Caco-2 (cell line): ENCODE measurements at regions not wholly inside any gene's neighbourhood (a gene's known extent, or its start where the extent isn't known, plus 50 kb on each side); places are given as distances from the start of the nearest gene placed in this dataset.

Experiments used
- BruUV-seq: library from RNA; stranded (reverse); fragments of 400-500 nt; replicated peaks from 2 replicates; lab custom pipeline; 2021; lab: Mats Ljungman, UMichigan
- CTCF ChIA-PET: fragments of 300-600 bp; sonication (Branson Sonifier 250); formaldehyde crosslinking; loops from one replicate; lab custom pipeline; 2022; ENCODE audit warnings: antibody characterized with exemption; lab: Charles Lee
- POLR2A ChIA-PET: fragments of 300-600 bp; sonication (Branson Sonifier 250); formaldehyde crosslinking; loops from one replicate; lab custom pipeline; 2022; ENCODE audit warnings: antibody characterized with exemption; lab: Charles Lee
- DNase-seq, 2 experiments: peaks; one replicate each; pipeline versions ENCODE4 v3.0.0 to v3.0.0-alpha.2; 2020 to 2022
- H3K27me3 ChIP-seq: replicated peaks from 2 replicates; pipeline ENCODE4 v1.6.0; 2011; ENCODE audit warnings: low read length; ENCODE audit not compliant: control insufficient read depth, insufficient read depth
- H3K36me3 ChIP-seq: 2 replicates; pipeline ENCODE4 v1.5.1; 2011; ENCODE audit warnings: low read length; ENCODE audit not compliant: control insufficient read depth, insufficient read depth
- H3K4me1 ChIP-seq: fragments of 250-450 bp; sonication (Bioruptor Pico); 2 replicates; pipeline ENCODE4 v1.5.1; 2020; ENCODE audit warnings: mild to moderate bottlenecking
- H3K4me3 ChIP-seq: 2 replicates; pipeline ENCODE4 v1.5.1; 2011; ENCODE audit warnings: low read depth, mild to moderate bottlenecking, control low read depth, low read length
- H3K9me3 ChIP-seq: fragments of 250-450 bp; sonication (Bioruptor Pico); 2 replicates; pipeline ENCODE4 v1.5.1; 2020; ENCODE audit warnings: mild to moderate bottlenecking, moderate library complexity
- H3K27ac Mint-ChIP-seq: one replicate; pipeline ENCODE4 v1.8.0; 2022; ENCODE audit warnings: mixed read lengths; ENCODE audit not compliant: unreplicated experiment
- H3K27me3 Mint-ChIP-seq: one replicate; pipeline ENCODE4 v1.8.0; 2022; ENCODE audit warnings: mixed read lengths; ENCODE audit not compliant: insufficient read depth, unreplicated experiment
- H3K36me3 Mint-ChIP-seq: one replicate; pipeline ENCODE4 v1.8.0; 2022; ENCODE audit warnings: mild to moderate bottlenecking, mixed read lengths; ENCODE audit not compliant: insufficient read depth, unreplicated experiment
- H3K4me1 Mint-ChIP-seq: one replicate; pipeline ENCODE4 v1.8.0; 2022; ENCODE audit warnings: low read depth, mixed read lengths; ENCODE audit not compliant: unreplicated experiment
- H3K4me3 Mint-ChIP-seq: one replicate; pipeline ENCODE4 v1.8.0; 2022; ENCODE audit warnings: mild to moderate bottlenecking, moderate library complexity, mixed read lengths; ENCODE audit not compliant: unreplicated experiment
- H3K9me3 Mint-ChIP-seq: one replicate; pipeline ENCODE4 v1.8.0; 2022; ENCODE audit warnings: mixed read lengths; ENCODE audit not compliant: unreplicated experiment
- intact Hi-C: fragments of 100-400 bp; cut with micrococcal nuclease; formaldehyde crosslinking; loops from one replicate; pipeline ENCODE4 v1.10.0; 2022; ENCODE audit not compliant: unreplicated experiment
- TF ChIP-seq, protein P1 (sequence below), 2 experiments: fragments of 200-600 bp in 1 of 2; IDR thresholded peaks; 1 replicate in 1 of 2; 2 replicates in 1 of 2; pipeline versions ENCODE4 v1.5.1 to v1.8.0; 2011 to 2022; ENCODE audit warnings: antibody characterized with exemption in 1 of 2, control low read depth in 1 of 2, inconsistent platforms in 1 of 2, low read depth in 1 of 2, low read length in 1 of 2, mild to moderate bottlenecking in 1 of 2, moderate library complexity in 1 of 2; ENCODE audit not compliant: insufficient read depth in 1 of 2, severe bottlenecking in 1 of 2, unreplicated experiment in 1 of 2

DNA sequence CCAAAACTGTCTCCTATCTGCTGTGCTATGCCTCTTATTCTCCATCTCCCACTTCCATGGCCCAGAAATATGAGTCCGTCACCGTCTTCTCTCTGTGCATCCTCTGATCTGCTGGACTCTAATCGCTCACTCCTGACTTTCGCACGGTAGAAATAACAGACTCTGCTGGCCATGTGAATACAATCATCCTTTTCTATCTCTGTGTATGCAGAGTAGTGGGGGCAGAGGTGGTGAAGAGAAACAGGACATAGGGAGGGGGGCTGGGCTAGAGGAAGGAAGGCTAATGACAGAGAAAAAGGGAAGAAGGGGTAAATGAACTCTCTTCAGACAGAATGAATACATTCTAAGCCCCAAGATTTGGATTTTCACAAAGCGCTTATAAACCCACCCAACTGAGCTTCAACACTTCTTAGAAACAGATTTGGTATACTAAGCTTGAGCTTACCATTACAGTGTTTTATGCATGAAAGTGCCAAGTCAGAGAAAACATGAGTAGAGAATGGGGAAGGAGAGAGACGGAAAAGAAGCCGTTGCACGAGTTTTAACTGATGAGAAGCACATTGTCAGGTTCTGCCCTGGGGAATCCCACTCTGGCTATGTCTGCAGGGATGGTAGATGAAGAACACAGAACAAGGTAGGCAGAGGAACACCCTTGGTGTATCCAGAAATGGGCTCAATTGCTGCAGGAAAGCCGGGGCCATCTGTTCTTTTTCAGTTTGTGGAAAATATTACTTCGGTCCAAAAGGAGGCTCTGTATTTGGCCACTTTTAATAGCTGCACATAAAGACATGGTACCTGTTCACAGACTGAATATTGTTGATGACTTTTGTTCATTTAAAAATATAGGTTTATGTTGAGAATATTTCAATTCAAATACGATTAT is 324.7 kb downstream of the ETS1 start:
- no peak overlapping the region for H3K4me3 Mint-ChIP-seq
- H3K4me3 ChIP-seq: no peak overlapping the region
- no peaks in the 10 kb centered on the region for H3K27me3 ChIP-seq
- no peaks in the 10 kb centered on the region for H3K4me1 ChIP-seq
- H3K36me3 Mint-ChIP-seq: no peaks in the 10 kb centered on the region
- H3K4me1 Mint-ChIP-seq: no peaks in the 10 kb centered on the region
- no peak for DNase-seq
- no peaks in the 10 kb centered on the region for H3K36me3 ChIP-seq
- no peak overlapping the region for H3K27ac Mint-ChIP-seq
- no peaks in the 10 kb centered on the region for H3K9me3 Mint-ChIP-seq
- H3K27me3 Mint-ChIP-seq: peaks cover 14% of the 10 kb centered on the region
- intact Hi-C loops: no loop called here
- H3K9me3 ChIP-seq: no peaks in the 10 kb centered on the region
- CTCF ChIA-PET: no interaction called here
- no TSS peak for BruUV-seq
- TF ChIP-seq, protein P1, sequence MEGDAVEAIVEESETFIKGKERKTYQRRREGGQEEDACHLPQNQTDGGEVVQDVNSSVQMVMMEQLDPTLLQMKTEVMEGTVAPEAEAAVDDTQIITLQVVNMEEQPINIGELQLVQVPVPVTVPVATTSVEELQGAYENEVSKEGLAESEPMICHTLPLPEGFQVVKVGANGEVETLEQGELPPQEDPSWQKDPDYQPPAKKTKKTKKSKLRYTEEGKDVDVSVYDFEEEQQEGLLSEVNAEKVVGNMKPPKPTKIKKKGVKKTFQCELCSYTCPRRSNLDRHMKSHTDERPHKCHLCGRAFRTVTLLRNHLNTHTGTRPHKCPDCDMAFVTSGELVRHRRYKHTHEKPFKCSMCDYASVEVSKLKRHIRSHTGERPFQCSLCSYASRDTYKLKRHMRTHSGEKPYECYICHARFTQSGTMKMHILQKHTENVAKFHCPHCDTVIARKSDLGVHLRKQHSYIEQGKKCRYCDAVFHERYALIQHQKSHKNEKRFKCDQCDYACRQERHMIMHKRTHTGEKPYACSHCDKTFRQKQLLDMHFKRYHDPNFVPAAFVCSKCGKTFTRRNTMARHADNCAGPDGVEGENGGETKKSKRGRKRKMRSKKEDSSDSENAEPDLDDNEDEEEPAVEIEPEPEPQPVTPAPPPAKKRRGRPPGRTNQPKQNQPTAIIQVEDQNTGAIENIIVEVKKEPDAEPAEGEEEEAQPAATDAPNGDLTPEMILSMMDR (IDR thresholded peaks at IDR 0.05; ENCODE audit: insufficient read depth in 1 of 2, low read depth in 1 of 2, low read length in 1 of 2, severe bottlenecking in 1 of 2, unreplicated experiment in 1 of 2): no peak
- POLR2A ChIA-PET: no interaction called here

DNA sequence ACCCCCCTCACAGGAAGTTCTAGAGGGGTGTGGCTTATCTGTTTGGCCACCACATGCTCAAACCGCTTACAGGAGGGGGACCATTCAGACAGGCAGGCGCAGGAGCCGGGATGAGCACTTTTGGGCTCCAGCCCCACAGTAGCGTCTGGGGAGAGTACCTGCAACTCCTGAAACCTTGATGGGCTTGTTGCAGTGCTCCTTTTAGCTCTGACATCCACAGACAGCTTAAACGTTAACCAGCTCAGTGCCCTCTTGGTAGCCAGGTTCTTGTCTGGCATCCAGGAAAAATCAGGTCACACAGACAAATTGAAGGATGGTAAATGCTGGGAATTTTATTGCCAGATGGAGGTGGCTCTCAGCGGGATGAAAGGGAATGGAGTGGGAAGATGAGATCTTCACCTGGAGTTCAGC is 326.3 kb downstream of the ETS1 start:
- CTCF ChIA-PET: interaction anchor here (0.5 to 0.8 kb wide), 2 partner anchors 27 to 89 kb away, joined by 3 to 4 read pairs; no protein-coding TSS in a partner anchor
- H3K27me3 ChIP-seq: no peaks in the 10 kb centered on the region
- POLR2A ChIA-PET: no interaction called here
- Mint-ChIP-seq H3K27ac (no peak overlapping the region), H3K9me3 (no peaks in the 10 kb centered on the region), H3K36me3 (no peaks in the 10 kb centered on the region), H3K4me1 (no peaks in the 10 kb centered on the region), H3K4me3 (no peak overlapping the region), H3K27me3 (peaks cover 11% of the 10 kb centered on the region)
- no peaks in the 10 kb centered on the region for H3K9me3 ChIP-seq
- intact Hi-C loops: no loop called here
- H3K4me3 ChIP-seq: no peak overlapping the region
- DNase-seq: no peak
- no peaks in the 10 kb centered on the region for H3K36me3 ChIP-seq
- TF ChIP-seq, protein P1 (IDR thresholded peaks at IDR 0.05; ENCODE audit: insufficient read depth in 1 of 2, low read depth in 1 of 2, low read length in 1 of 2, severe bottlenecking in 1 of 2, unreplicated experiment in 1 of 2): no peak
- BruUV-seq: no TSS peak
- H3K4me1 ChIP-seq: no peaks in the 10 kb centered on the region

DNA sequence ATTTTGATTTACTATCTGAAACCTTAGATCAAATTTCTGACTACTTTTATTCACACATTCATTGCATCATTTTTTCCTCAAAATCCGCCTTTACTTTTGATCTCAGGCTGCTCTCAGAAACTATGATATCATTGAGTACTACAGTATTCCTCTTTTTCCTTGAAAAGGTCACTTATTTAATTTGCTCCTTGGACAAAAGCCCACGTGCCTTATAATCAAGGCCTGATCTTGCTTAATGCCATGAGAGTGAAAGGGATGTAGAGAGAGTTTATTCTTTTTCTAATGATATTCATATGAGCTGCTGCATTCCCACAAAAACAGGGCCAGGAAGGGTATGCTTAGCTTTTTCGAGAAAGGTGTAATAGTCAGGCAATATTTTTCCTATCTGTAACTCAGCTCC is 327.0 kb downstream of the ETS1 start:
- TF ChIP-seq, protein P1 (IDR thresholded peaks at IDR 0.05; ENCODE audit: insufficient read depth in 1 of 2, low read depth in 1 of 2, low read length in 1 of 2, severe bottlenecking in 1 of 2, unreplicated experiment in 1 of 2): no peak
- peaks cover 11% of the 10 kb centered on the region for H3K27me3 Mint-ChIP-seq
- no peaks in the 10 kb centered on the region for H3K36me3 Mint-ChIP-seq
- no peak for DNase-seq
- no peak overlapping the region for H3K27ac Mint-ChIP-seq
- no peaks in the 10 kb centered on the region for H3K4me1 Mint-ChIP-seq
- Histone ChIP-seq H3K36me3 (no peaks in the 10 kb centered on the region), H3K4me3 (no peak overlapping the region), H3K4me1 (no peaks in the 10 kb centered on the region), H3K27me3 (no peaks in the 10 kb centered on the region), H3K9me3 (no peaks in the 10 kb centered on the region)
- ChIA-PET POLR2A (no interaction called here), CTCF (interaction anchor here (0.8 kb wide), 1 partner anchor 88 kb away, joined by 4 read pairs; no protein-coding TSS in a partner anchor)
- intact Hi-C loops: no loop called here
- no peaks in the 10 kb centered on the region for H3K9me3 Mint-ChIP-seq
- H3K4me3 Mint-ChIP-seq: no peak overlapping the region
- no TSS peak for BruUV-seq
